ENCODE measurements at regions not wholly inside any gene's neighbourhood (a gene's known extent, or its start where the extent isn't known, plus 50 kb on each side); places are given as distances from the start of the nearest gene placed in this dataset.

- intact Hi-C loops (cut with micrococcal nuclease) = no loop called here
- Histone ChIP-seq H3K4me2 (replicated peaks; ENCODE audit: extremely low read depth, low read length, poor library complexity, severe bottlenecking) (no peak overlapping the region), H3K27ac (ENCODE audit: low read depth in 1 of 2, low read length in 2 of 2) (no peak overlapping the region), H3K27me3 (ENCODE audit: control insufficient read depth in 2 of 2, insufficient read depth in 2 of 2, low read length in 2 of 2) (no peaks in the 10 kb centered on the region), H3K4me1 (ENCODE audit: control insufficient read depth in 1 of 2, insufficient read depth in 2 of 2, low read length in 2 of 2) (no peaks in the 10 kb centered on the region), H3K36me3 (replicated peaks in 1 of 2; ENCODE audit: control insufficient read depth in 1 of 2, insufficient read depth in 2 of 2, low read length in 2 of 2) (no peaks in the 10 kb centered on the region), H2AFZ (ENCODE audit: insufficient read depth, low read depth, low read length, poor library complexity, severe bottlenecking) (no peak overlapping the region), H3K9me3 (replicated peaks in 1 of 2; ENCODE audit: control insufficient read depth in 1 of 2, insufficient read depth in 1 of 2, low read length in 2 of 2) (peaks cover 3 to 7% of the 10 kb centered on the region in 2 donors), H4K20me1 (ENCODE audit: insufficient read depth, low read length) (no peaks in the 10 kb centered on the region), H3K4me3 (replicated peaks in 1 of 3; ENCODE audit: low read depth in 2 of 3, low read length in 3 of 3) (no peak overlapping the region), H3K79me2 (ENCODE audit: insufficient read depth, low read length) (no peaks in the 10 kb centered on the region), H3K9ac (ENCODE audit: insufficient read depth, low read length, poor library complexity, severe bottlenecking) (no peak overlapping the region)
- no peak for TF ChIP-seq CTCF (IDR thresholded peaks at IDR 0.05)
- peaks cover 3 to 12% (median 5%) of the 10 kb centered on the region in 7 donors for H3K9me3 Mint-ChIP-seq
- no peaks in the 10 kb centered on the region for H3K36me3 Mint-ChIP-seq
- no peak for DNase-seq
- no CpG with 5 or more reads among the region's 1 CpG for WGBS (ENCODE audit: insufficient coverage)
- H3K27ac Mint-ChIP-seq = no peak overlapping the region
- H3K4me3 Mint-ChIP-seq = no peak overlapping the region
- no peaks in the 10 kb centered on the region for H3K27me3 Mint-ChIP-seq (ENCODE audit: low read depth in 3 of 3)
- H3K4me1 Mint-ChIP-seq = no peaks in the 10 kb centered on the region
Observed at GRCh38 chr3:25239042-25239441, 189.0 kb upstream of the RARB start.

- no peak for TF ChIP-seq CTCF (IDR thresholded peaks at IDR 0.05)
- Histone ChIP-seq H3K4me1 (ENCODE audit: control insufficient read depth in 1 of 2, insufficient read depth in 2 of 2, low read length in 2 of 2) (no peaks in the 10 kb centered on the region), H3K79me2 (ENCODE audit: insufficient read depth, low read length) (no peaks in the 10 kb centered on the region), H2AFZ (ENCODE audit: insufficient read depth, low read depth, low read length, poor library complexity, severe bottlenecking) (no peak overlapping the region), H3K36me3 (replicated peaks in 1 of 2; ENCODE audit: control insufficient read depth in 1 of 2, insufficient read depth in 2 of 2, low read length in 2 of 2) (no peaks in the 10 kb centered on the region), H3K27ac (ENCODE audit: low read depth in 1 of 2, low read length in 2 of 2) (no peak overlapping the region), H3K9me3 (replicated peaks in 1 of 2; ENCODE audit: control insufficient read depth in 1 of 2, insufficient read depth in 1 of 2, low read length in 2 of 2) (peaks cover 28 to 32% of the 10 kb centered on the region in 2 donors), H3K4me3 (replicated peaks in 1 of 3; ENCODE audit: low read depth in 2 of 3, low read length in 3 of 3) (no peak overlapping the region), H4K20me1 (ENCODE audit: insufficient read depth, low read length) (no peaks in the 10 kb centered on the region), H3K27me3 (ENCODE audit: control insufficient read depth in 2 of 2, insufficient read depth in 2 of 2, low read length in 2 of 2) (no peaks in the 10 kb centered on the region), H3K9ac (ENCODE audit: insufficient read depth, low read length, poor library complexity, severe bottlenecking) (no peak overlapping the region), H3K4me2 (replicated peaks; ENCODE audit: extremely low read depth, low read length, poor library complexity, severe bottlenecking) (no peak overlapping the region)
- Mint-ChIP-seq H3K4me3 (no peak overlapping the region), H3K27me3 (ENCODE audit: low read depth in 3 of 3) (peaks cover 0 to 1% (median 0%) of the 10 kb centered on the region in 3 donors), H3K36me3 (no peaks in the 10 kb centered on the region), H3K27ac (no peak overlapping the region), H3K4me1 (no peaks in the 10 kb centered on the region), H3K9me3 (peaks cover 10 to 41% (median 29%) of the 10 kb centered on the region in 7 donors)
- 70% methylated on average over 5 of the region's 5 CpGs for WGBS (ENCODE audit: insufficient coverage)
- no peak for DNase-seq
- intact Hi-C loops (cut with micrococcal nuclease) = no loop called here
Observed at GRCh38 chr3:25246913-25247312, 181.2 kb upstream of the RARB start.

Measured in CD14-positive monocyte (primary cell).